ENCODE measurements at regions not wholly inside any gene's neighbourhood (a gene's known extent, or its start where the extent isn't known, plus 50 kb on each side); places are given as distances from the start of the nearest gene placed in this dataset.

GRCh38 chr3:117471831-117472230 is 762.3 kb downstream of the TUSC7 start:
- TF ChIP-seq POLR2B (IDR thresholded peaks at IDR 0.05; ENCODE audit: low read depth, partially characterized antibody) (no peak), EP300 (IDR thresholded peaks at IDR 0.05; ENCODE audit: low read length) (no peak), E2F3 (CRISPR knock-in tag; IDR thresholded peaks at IDR 0.05) (no peak), FOXM1 (IDR thresholded peaks at IDR 0.05; ENCODE audit: low read depth) (no peak), FOXM1 (CRISPR knock-in tag; IDR thresholded peaks at IDR 0.05; ENCODE audit: low read depth) (no peak), ESRRA (IDR thresholded peaks at IDR 0.05; ENCODE audit: borderline replicate concordance, low read depth) (no peak), NR2C2 (CRISPR knock-in tag; IDR thresholded peaks at IDR 0.05) (no peak), NR2C2 (tag; IDR thresholded peaks at IDR 0.05) (no peak), STAG1 (CRISPR knock-in tag; IDR thresholded peaks at IDR 0.05; ENCODE audit: borderline replicate concordance) (no peak), ZBTB40 (IDR thresholded peaks at IDR 0.05) (no peak), ZBTB40 (CRISPR knock-in tag; IDR thresholded peaks at IDR 0.05) (no peak), SREBF2 (CRISPR knock-in tag; IDR thresholded peaks at IDR 0.05) (no peak)

All from K562 (cell line).